H9 (cell line): ENCODE measurements at regions not wholly inside any gene's neighbourhood (a gene's known extent, or its start where the extent isn't known, plus 50 kb on each side); places are given as distances from the start of the nearest gene placed in this dataset.

Experiments used
- DNase-seq: peaks from one replicate; pipeline ENCODE4 v3.0.0-alpha.2; 2017
- H2AFZ ChIP-seq: one replicate; pipeline ENCODE4 v1.6.1; 2013; ENCODE audit warnings: mild to moderate bottlenecking, low read length, control low read depth, moderate library complexity
- H2AK5ac ChIP-seq: 2 replicates; pipeline ENCODE4 v1.6.1; 2013; ENCODE audit warnings: low read length, control low read depth, mixed read lengths; ENCODE audit not compliant: insufficient read length
- H2BK120ac ChIP-seq: one replicate; pipeline ENCODE4 v1.6.1; 2013; ENCODE audit warnings: low read depth, mild to moderate bottlenecking, low read length, control low read depth, inconsistent platforms; ENCODE audit not compliant: poor library complexity, severe bottlenecking
- H2BK12ac ChIP-seq: 2 replicates; pipeline ENCODE4 v1.6.1; 2013; ENCODE audit warnings: low read length, control low read depth, mixed read lengths, low read depth; ENCODE audit not compliant: insufficient read length
- H2BK15ac ChIP-seq: 2 replicates; pipeline ENCODE4 v1.6.1; 2013; ENCODE audit warnings: low read depth, low read length, control low read depth
- H2BK20ac ChIP-seq: one replicate; pipeline ENCODE4 v1.6.1; 2013; ENCODE audit warnings: low read depth, mild to moderate bottlenecking, low read length, control low read depth, inconsistent platforms; ENCODE audit not compliant: poor library complexity, severe bottlenecking
- H2BK5ac ChIP-seq: 2 replicates; pipeline ENCODE4 v1.6.1; 2013; ENCODE audit warnings: low read length, control low read depth, mixed read lengths; ENCODE audit not compliant: insufficient read length
- H3K14ac ChIP-seq: 2 replicates; pipeline ENCODE4 v1.6.1; 2013; ENCODE audit warnings: low read length, control low read depth; ENCODE audit not compliant: insufficient read depth
- H3K18ac ChIP-seq: 2 replicates; pipeline ENCODE4 v1.6.1; 2013; ENCODE audit warnings: low read depth, mild to moderate bottlenecking, mixed read lengths, low read length, control low read depth; ENCODE audit not compliant: insufficient read length
- H3K23ac ChIP-seq: 2 replicates; pipeline ENCODE4 v1.6.1; 2013; ENCODE audit warnings: low read length, control low read depth, mixed read lengths, low read depth; ENCODE audit not compliant: insufficient read length
- H3K23me2 ChIP-seq: 2 replicates; pipeline ENCODE4 v1.6.1; 2013; ENCODE audit warnings: low read depth, mild to moderate bottlenecking, mixed read lengths, low read length, control low read depth; ENCODE audit not compliant: insufficient read length, poor library complexity, severe bottlenecking
- H3K27ac ChIP-seq: 2 replicates; pipeline ENCODE4 v1.5.1; 2013; ENCODE audit warnings: low read length, control low read depth, mixed read lengths, low read depth; ENCODE audit not compliant: insufficient read length
- H3K27me3 ChIP-seq: 2 replicates; pipeline ENCODE4 v1.6.1; 2013; ENCODE audit warnings: low read length, control low read depth, inconsistent platforms; ENCODE audit not compliant: insufficient read depth
- H3K4ac ChIP-seq: 2 replicates; pipeline ENCODE4 v1.6.1; 2013; ENCODE audit warnings: low read depth, mild to moderate bottlenecking, control low read depth, inconsistent platforms, low read length, moderate library complexity
- H3K4me1 ChIP-seq: 2 replicates; pipeline ENCODE4 v1.6.1; 2013; ENCODE audit warnings: low read length, control low read depth, inconsistent platforms; ENCODE audit not compliant: insufficient read depth
- H3K4me2 ChIP-seq: 2 replicates; pipeline ENCODE4 v1.6.1; 2013; ENCODE audit warnings: low read length, control low read depth, mixed read lengths; ENCODE audit not compliant: insufficient read length, insufficient read depth
- H3K56ac ChIP-seq: 2 replicates; pipeline ENCODE4 v1.6.1; 2013; ENCODE audit warnings: low read depth, mild to moderate bottlenecking, mixed read lengths, low read length, control low read depth; ENCODE audit not compliant: insufficient read length
- H3K79me1 ChIP-seq: 2 replicates; pipeline ENCODE4 v1.6.1; 2013; ENCODE audit warnings: low read depth, mild to moderate bottlenecking, moderate library complexity, low read length, control low read depth, inconsistent platforms; ENCODE audit not compliant: insufficient read depth, poor library complexity, severe bottlenecking
- H3K79me2 ChIP-seq: 2 replicates; pipeline ENCODE4 v1.6.1; 2013; ENCODE audit warnings: low read length, control low read depth, inconsistent platforms; ENCODE audit not compliant: insufficient read depth
- H3K9ac ChIP-seq: 2 replicates; pipeline ENCODE4 v1.6.1; 2013; ENCODE audit warnings: low read length, control low read depth, mixed read lengths; ENCODE audit not compliant: insufficient read length; ENCODE audit errors: extremely low read depth
- H3K9me3 ChIP-seq: one replicate; pipeline ENCODE4 v1.6.1; 2013; ENCODE audit warnings: low read depth, low read length, inconsistent platforms; ENCODE audit not compliant: control insufficient read depth
- H3T11ph ChIP-seq: one replicate; pipeline ENCODE4 v1.6.1; 2013; ENCODE audit warnings: mild to moderate bottlenecking, low read length, control low read depth, inconsistent platforms
- H4K20me1 ChIP-seq: one replicate; pipeline ENCODE4 v1.6.1; 2013; ENCODE audit not compliant: control insufficient read depth, insufficient read length, insufficient read depth
- H4K5ac ChIP-seq: 2 replicates; pipeline ENCODE4 v1.6.1; 2013; ENCODE audit warnings: low read depth, mild to moderate bottlenecking, mixed read lengths, low read length, control low read depth; ENCODE audit not compliant: insufficient read length
- H4K8ac ChIP-seq: replicated peaks from 2 replicates; pipeline ENCODE4 v1.6.1; 2013; ENCODE audit warnings: low read length, control low read depth, mixed read lengths, low read depth; ENCODE audit not compliant: insufficient read length
- H4K91ac ChIP-seq: 2 replicates; pipeline ENCODE4 v1.6.1; 2013; ENCODE audit warnings: low read depth, mild to moderate bottlenecking, moderate library complexity, mixed read lengths, low read length, control low read depth; ENCODE audit not compliant: insufficient read length
- H3K27ac Mint-ChIP-seq, 3 experiments: 2 replicates in 2 of 3; 3 replicates in 1 of 3; pipeline ENCODE4 v1.8.0; 2020 to 2021; ENCODE audit warnings: mixed read lengths in 3 of 3, mild to moderate bottlenecking in 1 of 3, moderate library complexity in 1 of 3
- H3K27me3 Mint-ChIP-seq: 2 replicates; pipeline ENCODE4 v1.8.0; 2021; ENCODE audit warnings: low read depth, mild to moderate bottlenecking, moderate library complexity, mixed read lengths
- H3K36me3 Mint-ChIP-seq, 3 experiments: 2 replicates in 2 of 3; 3 replicates in 1 of 3; pipeline ENCODE4 v1.8.0; 2020 to 2021; ENCODE audit warnings: low read depth in 3 of 3, mixed read lengths in 3 of 3; ENCODE audit not compliant: insufficient read depth in 1 of 3
- H3K4me1 Mint-ChIP-seq, 2 experiments: 2 replicates each; pipeline ENCODE4 v1.8.0; 2020; ENCODE audit warnings: mixed read lengths in 2 of 2
- H3K4me3 Mint-ChIP-seq, 2 experiments: 2 replicates in 1 of 2; 3 replicates in 1 of 2; pipeline ENCODE4 v1.8.0; 2020 to 2021; ENCODE audit warnings: mild to moderate bottlenecking in 2 of 2, mixed read lengths in 2 of 2, moderate library complexity in 1 of 2
- H3K9me3 Mint-ChIP-seq, 2 experiments: 2 replicates in 1 of 2; 3 replicates in 1 of 2; pipeline ENCODE4 v1.8.0; 2020; ENCODE audit warnings: mild to moderate bottlenecking in 2 of 2, mixed read lengths in 2 of 2, moderate library complexity in 1 of 2
- WGBS: extraction: QIAGEN DNeasy Blood & Tissue Kit; methylation state at CpG from one replicate; pipeline ENCODE4 v1.1.7; 2013; ENCODE audit warnings: missing lambda C conversion rate, low lambda C conversion rate, mixed read lengths; ENCODE audit not compliant: insufficient read length; ENCODE audit errors: extremely low coverage; 5-methylcytosine and 5-hydroxymethylcytosine counted together
- TF ChIP-seq, protein P1 (sequence below): fragments of 200-600 bp; sonication (generic); conservative IDR thresholded peaks from 3 replicates; pipeline ENCODE4 v1.8.0; 2021; ENCODE audit warnings: antibody characterized with exemption, mild to moderate bottlenecking

DNA sequence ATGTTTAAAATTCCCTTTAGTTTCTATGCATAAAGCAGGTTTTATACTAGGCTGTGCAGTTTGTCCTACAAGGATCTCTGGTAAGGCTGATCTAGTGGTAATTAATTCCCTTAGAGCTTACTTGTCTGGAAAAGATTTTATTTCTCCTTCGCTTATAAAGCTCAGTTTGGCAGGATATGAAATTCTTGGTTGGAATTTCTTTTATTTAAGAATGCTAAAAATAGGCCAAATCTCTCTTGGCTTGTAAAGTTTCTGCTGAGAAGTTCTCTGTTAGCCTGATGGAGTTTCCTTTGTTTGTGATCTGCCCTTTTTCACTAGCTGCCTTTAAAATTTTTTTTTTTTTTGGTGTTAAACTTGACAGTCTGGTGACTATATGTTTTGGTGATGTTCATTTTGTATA, 237.1 kb upstream of the TLE4 start:
- no peak overlapping the region for H2BK5ac ChIP-seq
- no peaks in the 10 kb centered on the region for H3K4me1 ChIP-seq
- H3K4me2 ChIP-seq = no peak overlapping the region

More for the DNA sequence above, 237.1 kb upstream of the TLE4 start:
- Histone ChIP-seq H4K8ac (no peak overlapping the region), H2BK12ac (no peak overlapping the region), H2BK120ac (no peak overlapping the region), H3K18ac (no peak overlapping the region), H4K5ac (no peak overlapping the region), H3K27ac (no peak overlapping the region), H4K20me1 (no peaks in the 10 kb centered on the region), H3K4ac (no peak overlapping the region), H3K79me1 (no peaks in the 10 kb centered on the region), H3K9me3 (peaks cover 5% of the 10 kb centered on the region), H3T11ph (no peak overlapping the region), H3K14ac (no peak overlapping the region), H3K9ac (no peak overlapping the region), H3K23me2 (no peaks in the 10 kb centered on the region), H2BK20ac (no peak overlapping the region), H2BK15ac (no peak overlapping the region), H2AFZ (no peak overlapping the region), H3K79me2 (no peaks in the 10 kb centered on the region), H3K56ac (no peak overlapping the region), H4K91ac (no peak overlapping the region), H3K23ac (no peak overlapping the region), H2AK5ac (no peak overlapping the region), H3K27me3 (no peaks in the 10 kb centered on the region)
- Mint-ChIP-seq H3K4me1 (peaks cover 9 to 12% of the 10 kb centered on the region in 2 experiments), H3K4me3 (no peak overlapping the region), H3K9me3 (peaks cover 0 to 6% of the 10 kb centered on the region in 2 experiments; a peak in 2 of 5 replicates), H3K36me3 (peaks cover 0 to 13% (median 2%) of the 10 kb centered on the region in 3 experiments; a peak in 2 of 7 replicates), H3K27ac (no peak overlapping the region), H3K27me3 (no peaks in the 10 kb centered on the region)
- no CpG with 5 or more reads among the region's 1 CpG for WGBS
- DNase-seq = no peak
- TF ChIP-seq, protein P1, sequence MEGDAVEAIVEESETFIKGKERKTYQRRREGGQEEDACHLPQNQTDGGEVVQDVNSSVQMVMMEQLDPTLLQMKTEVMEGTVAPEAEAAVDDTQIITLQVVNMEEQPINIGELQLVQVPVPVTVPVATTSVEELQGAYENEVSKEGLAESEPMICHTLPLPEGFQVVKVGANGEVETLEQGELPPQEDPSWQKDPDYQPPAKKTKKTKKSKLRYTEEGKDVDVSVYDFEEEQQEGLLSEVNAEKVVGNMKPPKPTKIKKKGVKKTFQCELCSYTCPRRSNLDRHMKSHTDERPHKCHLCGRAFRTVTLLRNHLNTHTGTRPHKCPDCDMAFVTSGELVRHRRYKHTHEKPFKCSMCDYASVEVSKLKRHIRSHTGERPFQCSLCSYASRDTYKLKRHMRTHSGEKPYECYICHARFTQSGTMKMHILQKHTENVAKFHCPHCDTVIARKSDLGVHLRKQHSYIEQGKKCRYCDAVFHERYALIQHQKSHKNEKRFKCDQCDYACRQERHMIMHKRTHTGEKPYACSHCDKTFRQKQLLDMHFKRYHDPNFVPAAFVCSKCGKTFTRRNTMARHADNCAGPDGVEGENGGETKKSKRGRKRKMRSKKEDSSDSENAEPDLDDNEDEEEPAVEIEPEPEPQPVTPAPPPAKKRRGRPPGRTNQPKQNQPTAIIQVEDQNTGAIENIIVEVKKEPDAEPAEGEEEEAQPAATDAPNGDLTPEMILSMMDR = no peak
